B cell (primary cell): ENCODE measurements at regions not wholly inside any gene's neighbourhood (a gene's known extent, or its start where the extent isn't known, plus 50 kb on each side); places are given as distances from the start of the nearest gene placed in this dataset.

Experiments
- ATAC-seq: fragments of 200-7000 bp; cut with Tn5 transposase; one replicate; pipeline ENCODE4 v1.10.0; 2021; ENCODE audit warnings: low read depth, mild to moderate bottlenecking, moderate number of reproducible peaks, moderate library complexity
- CTCF ChIA-PET: fragments of 350-600 bp; sonication (Branson Sonifier 250); formaldehyde crosslinking; loops from one replicate; lab custom pipeline; 2021; ENCODE audit warnings: antibody characterized with exemption, inconsistent platforms; lab: Charles Lee
- POLR2A ChIA-PET: fragments of 350-600 bp; sonication (Branson Sonifier 250); formaldehyde crosslinking; loops from one replicate; lab custom pipeline; 2021; ENCODE audit warnings: antibody characterized with exemption; lab: Charles Lee
- DNase-seq: peaks from one replicate; pipeline ENCODE4 v3.0.0; 2013
- H2AFZ ChIP-seq: 2 replicates; pipeline ENCODE4 v1.6.1; 2012; ENCODE audit warnings: mild to moderate bottlenecking, low read depth, low read length; ENCODE audit not compliant: insufficient read depth, poor library complexity, severe bottlenecking
- H3K27ac ChIP-seq, 2 donors: 1 replicate in 1 of 2; 2 replicates in 1 of 2; pipeline ENCODE4 v1.5.1; 2012 to 2013; ENCODE audit warnings: low read length in 2 of 2, mild to moderate bottlenecking in 2 of 2, moderate library complexity in 1 of 2
- H3K27me3 ChIP-seq, 4 experiments: fragments of 200-600 bp in 1 of 4; sonication (generic) in 1 of 4; replicated peaks in 1 of 4; 1 replicate in 2 of 4; 2 replicates in 2 of 4; pipeline versions ENCODE4 v1.6.1 to v1.7.0; 2013 to 2016; ENCODE audit warnings: low read length in 3 of 4, mild to moderate bottlenecking in 2 of 4, mixed read lengths in 1 of 4, moderate library complexity in 1 of 4; ENCODE audit not compliant: insufficient read depth in 4 of 4, control insufficient read depth in 3 of 4; ENCODE audit errors: control extremely low read depth in 1 of 4
- H3K36me3 ChIP-seq, 2 experiments: replicated peaks in 1 of 2; 1 replicate in 1 of 2; 2 replicates in 1 of 2; pipeline versions ENCODE4 v1.6.1 to v1.7.1; 2013; ENCODE audit warnings: low read length in 1 of 2; ENCODE audit not compliant: insufficient read depth in 2 of 2, control insufficient read depth in 1 of 2; ENCODE audit errors: control extremely low read depth in 1 of 2, extremely low read depth in 1 of 2
- H3K4me1 ChIP-seq, 2 donors: fragments of 200-600 bp in 1 of 2; sonication (generic) in 1 of 2; 1 replicate in 1 of 2; 2 replicates in 1 of 2; pipeline versions ENCODE4 v1.5.1 to v1.6.1; 2013 to 2017; ENCODE audit warnings: low read length in 2 of 2; ENCODE audit not compliant: control insufficient read depth in 2 of 2, insufficient read depth in 2 of 2
- H3K4me2 ChIP-seq: replicated peaks from 2 replicates; pipeline ENCODE3; 2012; ENCODE audit warnings: mild to moderate bottlenecking, low read depth, low read length; ENCODE audit not compliant: poor library complexity, severe bottlenecking
- H3K4me3 ChIP-seq, 5 experiments: fragments of 200-600 bp in 1 of 5; sonication (generic) in 1 of 5; 1 replicate in 3 of 5; 2 replicates in 2 of 5; pipeline versions ENCODE4 v1.5.1 to v1.7.0; 2011 to 2016; ENCODE audit warnings: low read length in 4 of 5, mild to moderate bottlenecking in 4 of 5, low read depth in 2 of 5, control low read depth in 1 of 5, moderate library complexity in 1 of 5; ENCODE audit not compliant: insufficient read depth in 1 of 5; ENCODE audit errors: control extremely low read depth in 1 of 5, extremely low read depth in 1 of 5
- H3K79me2 ChIP-seq: fragments of 200-600 bp; sonication (generic); one replicate; pipeline ENCODE4 v1.6.0; 2016; ENCODE audit warnings: low read length; ENCODE audit not compliant: control insufficient read depth, insufficient read depth
- H3K9ac ChIP-seq: fragments of 200-600 bp; sonication (generic); 2 replicates; pipeline ENCODE4 v1.6.1; 2017; ENCODE audit warnings: mild to moderate bottlenecking, low read length, moderate library complexity
- H3K9me3 ChIP-seq, 3 donors: one replicate each; pipeline versions ENCODE4 v1.6.1 to v1.7.1; 2013; ENCODE audit warnings: low read length in 2 of 3; ENCODE audit not compliant: control insufficient read depth in 2 of 3, insufficient read depth in 1 of 3; ENCODE audit errors: control extremely low read depth in 1 of 3
- H4K20me1 ChIP-seq: 2 replicates; pipeline ENCODE4 v1.6.0; 2012; ENCODE audit warnings: mild to moderate bottlenecking, low read length; ENCODE audit not compliant: insufficient read depth, control insufficient read depth, poor library complexity, severe bottlenecking
- H3K27ac Mint-ChIP-seq: one replicate; pipeline ENCODE4 v1.8.0; 2021; ENCODE audit warnings: mixed read lengths
- H3K27me3 Mint-ChIP-seq: one replicate; pipeline ENCODE4 v1.8.0; 2021; ENCODE audit warnings: mixed read lengths
- H3K4me1 Mint-ChIP-seq: one replicate; pipeline ENCODE4 v1.8.0; 2021; ENCODE audit warnings: mixed read lengths
- H3K4me3 Mint-ChIP-seq: one replicate; pipeline ENCODE4 v1.8.0; 2021; ENCODE audit warnings: mixed read lengths
- H3K9me3 Mint-ChIP-seq: one replicate; pipeline ENCODE4 v1.8.0; 2022; ENCODE audit warnings: mixed read lengths; ENCODE audit not compliant: insufficient read depth
- EZH2 ChIP-seq: IDR thresholded peaks from 2 replicates; pipeline ENCODE4 v1.6.1; 2012; ENCODE audit warnings: borderline replicate concordance, low read depth, mild to moderate bottlenecking, moderate library complexity, low read length; ENCODE audit not compliant: insufficient read depth, poor library complexity, severe bottlenecking
- WGBS: methylation state at CpG from one replicate; pipeline ENCODE4 v1.1.5; 2013; ENCODE audit warnings: missing lambda C conversion rate; ENCODE audit not compliant: insufficient coverage; 5-methylcytosine and 5-hydroxymethylcytosine counted together
- intact Hi-C: fragments of 100-400 bp; cut with micrococcal nuclease; formaldehyde crosslinking; loops from one replicate; pipeline ENCODE4 v1.10.0; 2022
- TF ChIP-seq, protein P1 (sequence below): fragments of 200-600 bp; IDR thresholded peaks from one replicate; pipeline ENCODE4 v1.8.0; 2022; ENCODE audit warnings: antibody characterized with exemption, mild to moderate bottlenecking

- CTCF ChIA-PET, result no interaction called here
- ATAC-seq (no peak), DNase-seq (no peak)
- intact Hi-C loops, result no loop called here
- Histone ChIP-seq H3K36me3 (no peaks in the 10 kb centered on the region), H3K27me3 (no peaks in the 10 kb centered on the region), H3K4me2 (no peak overlapping the region), H3K4me3 (no peak overlapping the region), H3K27ac (no peak overlapping the region), H3K4me1 (peaks cover 0 to under 1% of the 10 kb centered on the region in 2 donors), H3K79me2 (no peaks in the 10 kb centered on the region), H3K9me3 (peaks cover 0 to 4% (median 0%) of the 10 kb centered on the region in 3 donors), H4K20me1 (no peaks in the 10 kb centered on the region), H2AFZ (no peak overlapping the region), H3K9ac (no peak overlapping the region)
- H3K27me3 Mint-ChIP-seq, result peaks cover 7% of the 10 kb centered on the region
- H3K9me3 Mint-ChIP-seq, result no peaks in the 10 kb centered on the region
- POLR2A ChIA-PET, result no interaction called here
- no peak overlapping the region for H3K27ac Mint-ChIP-seq
- peaks cover 6% of the 10 kb centered on the region for H3K4me1 Mint-ChIP-seq
- no CpG with 5 or more reads among the region's 1 CpG for WGBS
- H3K4me3 Mint-ChIP-seq, result no peak overlapping the region
- TF ChIP-seq, protein P1, sequence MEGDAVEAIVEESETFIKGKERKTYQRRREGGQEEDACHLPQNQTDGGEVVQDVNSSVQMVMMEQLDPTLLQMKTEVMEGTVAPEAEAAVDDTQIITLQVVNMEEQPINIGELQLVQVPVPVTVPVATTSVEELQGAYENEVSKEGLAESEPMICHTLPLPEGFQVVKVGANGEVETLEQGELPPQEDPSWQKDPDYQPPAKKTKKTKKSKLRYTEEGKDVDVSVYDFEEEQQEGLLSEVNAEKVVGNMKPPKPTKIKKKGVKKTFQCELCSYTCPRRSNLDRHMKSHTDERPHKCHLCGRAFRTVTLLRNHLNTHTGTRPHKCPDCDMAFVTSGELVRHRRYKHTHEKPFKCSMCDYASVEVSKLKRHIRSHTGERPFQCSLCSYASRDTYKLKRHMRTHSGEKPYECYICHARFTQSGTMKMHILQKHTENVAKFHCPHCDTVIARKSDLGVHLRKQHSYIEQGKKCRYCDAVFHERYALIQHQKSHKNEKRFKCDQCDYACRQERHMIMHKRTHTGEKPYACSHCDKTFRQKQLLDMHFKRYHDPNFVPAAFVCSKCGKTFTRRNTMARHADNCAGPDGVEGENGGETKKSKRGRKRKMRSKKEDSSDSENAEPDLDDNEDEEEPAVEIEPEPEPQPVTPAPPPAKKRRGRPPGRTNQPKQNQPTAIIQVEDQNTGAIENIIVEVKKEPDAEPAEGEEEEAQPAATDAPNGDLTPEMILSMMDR, result no peak
- no peak for TF ChIP-seq EZH2
These were observed 53.8 kb upstream of the P3H2 start for GRCh38 chr3:190174471-190174870.

GRCh38 chr3:190173426-190173825 lies 52.7 kb upstream of the P3H2 start:
- Histone ChIP-seq H3K36me3 (no peaks in the 10 kb centered on the region), H3K27me3 (no peaks in the 10 kb centered on the region), H2AFZ (no peak overlapping the region), H3K79me2 (no peaks in the 10 kb centered on the region), H3K4me3 (no peak overlapping the region), H4K20me1 (no peaks in the 10 kb centered on the region), H3K4me2 (no peak overlapping the region), H3K27ac (no peak overlapping the region), H3K9ac (no peak overlapping the region), H3K9me3 (peaks cover 0 to 4% (median 0%) of the 10 kb centered on the region in 3 donors), H3K4me1 (peaks cover 0 to 2% of the 10 kb centered on the region in 2 donors)
- DNase-seq, result no peak
- ChIA-PET POLR2A (no interaction called here), CTCF (no interaction called here)
- Mint-ChIP-seq H3K4me3 (no peak overlapping the region), H3K4me1 (peaks cover 8% of the 10 kb centered on the region), H3K9me3 (no peaks in the 10 kb centered on the region), H3K27ac (no peak overlapping the region), H3K27me3 (peaks cover 7% of the 10 kb centered on the region)
- ATAC-seq, result no peak
- WGBS, result no CpG with 5 or more reads among the region's 1 CpG
- intact Hi-C loops, result no loop called here
- TF ChIP-seq, protein P1, result no peak
